ENCODE measurements at regions not wholly inside any gene's neighbourhood (a gene's known extent, or its start where the extent isn't known, plus 50 kb on each side); places are given as distances from the start of the nearest gene placed in this dataset.

DNA sequence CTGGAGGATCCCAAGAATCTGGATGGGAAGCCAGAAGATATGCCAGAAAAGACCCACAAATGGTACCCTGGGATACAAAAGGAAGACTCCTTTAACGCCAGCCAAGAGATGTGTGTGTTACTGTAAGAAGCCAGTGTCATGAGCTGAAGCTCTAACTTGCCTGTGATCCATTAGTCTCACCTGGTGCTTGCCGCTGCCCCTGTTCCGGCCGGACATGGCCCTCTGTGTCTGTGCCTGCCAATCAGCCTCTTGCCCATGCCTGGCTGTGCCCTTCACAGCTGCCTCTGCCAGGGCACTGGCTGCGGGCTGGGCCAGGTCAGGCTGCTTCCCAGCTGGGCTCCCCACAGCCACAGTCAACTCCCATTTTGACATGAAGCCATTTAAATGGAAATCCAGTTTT, 55.4 kb downstream of the POU3F3 start:
- TF ChIP-seq, protein P1, sequence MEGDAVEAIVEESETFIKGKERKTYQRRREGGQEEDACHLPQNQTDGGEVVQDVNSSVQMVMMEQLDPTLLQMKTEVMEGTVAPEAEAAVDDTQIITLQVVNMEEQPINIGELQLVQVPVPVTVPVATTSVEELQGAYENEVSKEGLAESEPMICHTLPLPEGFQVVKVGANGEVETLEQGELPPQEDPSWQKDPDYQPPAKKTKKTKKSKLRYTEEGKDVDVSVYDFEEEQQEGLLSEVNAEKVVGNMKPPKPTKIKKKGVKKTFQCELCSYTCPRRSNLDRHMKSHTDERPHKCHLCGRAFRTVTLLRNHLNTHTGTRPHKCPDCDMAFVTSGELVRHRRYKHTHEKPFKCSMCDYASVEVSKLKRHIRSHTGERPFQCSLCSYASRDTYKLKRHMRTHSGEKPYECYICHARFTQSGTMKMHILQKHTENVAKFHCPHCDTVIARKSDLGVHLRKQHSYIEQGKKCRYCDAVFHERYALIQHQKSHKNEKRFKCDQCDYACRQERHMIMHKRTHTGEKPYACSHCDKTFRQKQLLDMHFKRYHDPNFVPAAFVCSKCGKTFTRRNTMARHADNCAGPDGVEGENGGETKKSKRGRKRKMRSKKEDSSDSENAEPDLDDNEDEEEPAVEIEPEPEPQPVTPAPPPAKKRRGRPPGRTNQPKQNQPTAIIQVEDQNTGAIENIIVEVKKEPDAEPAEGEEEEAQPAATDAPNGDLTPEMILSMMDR (IDR thresholded peaks at IDR 0.05; ENCODE audit: low read depth, low read length) = no peak
- TF ChIP-seq EZH2phosphoT487 (IDR thresholded peaks at IDR 0.05; ENCODE audit: low read depth) = no peak

Data from OCI-LY3 (cell line).